HTR-8/SVneo (cell line): ENCODE measurements at regions not wholly inside any gene's neighbourhood (a gene's known extent, or its start where the extent isn't known, plus 50 kb on each side); places are given as distances from the start of the nearest gene placed in this dataset.

ENCODE experiments used
- DNase-seq: peaks from one replicate; pipeline ENCODE4 v3.0.0; 2011; ENCODE audit warnings: low spot score, mixed read lengths; ENCODE audit not compliant: insufficient read length
- FAIRE-seq: peaks from 2 replicates; lab custom pipeline; 2011; peaks lifted over from hg19 to GRCh38; lab: Jason Lieb, UNC

- no peak for FAIRE-seq
- no peak for DNase-seq
Observed at GRCh38 chr10:65798133-65798532, 1127.7 kb upstream of the LRRTM3 start.

DNA sequence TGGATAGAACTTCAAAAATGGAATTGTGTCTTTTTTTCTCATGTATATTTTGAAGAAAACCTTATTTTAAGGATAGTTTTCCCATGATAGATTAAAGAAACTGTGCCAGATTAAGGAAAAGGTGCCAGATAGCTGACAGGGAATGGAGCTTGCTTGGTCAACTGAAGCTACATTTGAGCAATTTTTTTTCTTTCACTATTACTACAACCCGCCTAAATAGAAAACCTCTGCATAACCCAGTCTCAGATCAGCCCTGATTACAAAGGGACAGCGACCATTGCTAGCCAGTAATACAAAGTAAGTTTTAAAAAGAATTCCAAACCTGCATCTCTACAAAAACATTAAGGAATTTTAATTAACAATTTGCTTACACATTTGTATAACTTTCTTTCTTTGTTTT lies 1123.4 kb upstream of the LRRTM3 start:
- no peak for DNase-seq
- no peak for FAIRE-seq

- DNase-seq: no peak
- no peak for FAIRE-seq
Observed at GRCh38 chr10:65805511-65805910, 1120.3 kb upstream of the LRRTM3 start.

GRCh38 chr10:65805993-65806392 lies 1119.8 kb upstream of the LRRTM3 start:
- FAIRE-seq (no peak), DNase-seq (peak; percentile 10)

DNA sequence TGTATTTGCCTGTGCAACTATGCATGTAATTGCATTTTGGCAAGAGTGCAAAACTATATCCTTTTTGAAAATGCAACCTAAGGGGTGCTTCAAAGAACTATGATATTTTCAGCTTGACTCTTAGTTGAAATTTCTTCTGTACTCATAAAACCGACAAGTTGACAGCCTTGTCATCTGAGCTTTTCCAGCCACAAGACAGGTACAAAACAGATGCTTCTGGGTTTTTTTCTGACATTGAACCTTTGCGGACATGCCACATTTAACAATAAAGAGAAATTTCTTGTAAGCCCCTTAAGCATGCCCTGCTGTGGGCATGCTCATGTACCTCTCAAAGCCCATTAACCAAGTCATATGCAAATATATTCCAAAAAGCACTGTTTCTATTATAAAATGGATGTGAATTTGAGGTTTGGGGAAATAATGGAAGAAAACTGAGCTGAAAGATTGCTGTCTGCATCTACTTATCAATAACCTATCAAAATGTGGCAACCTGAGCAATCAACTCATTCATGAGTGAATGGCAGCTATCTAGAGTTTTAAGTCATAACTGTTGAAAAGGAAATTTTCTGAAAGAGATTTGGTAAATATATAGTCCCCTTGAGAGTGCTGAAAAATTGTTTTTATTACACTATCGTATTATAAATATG lies 1117.0 kb upstream of the LRRTM3 start:
- FAIRE-seq (no peak), DNase-seq (no peak)

DNA sequence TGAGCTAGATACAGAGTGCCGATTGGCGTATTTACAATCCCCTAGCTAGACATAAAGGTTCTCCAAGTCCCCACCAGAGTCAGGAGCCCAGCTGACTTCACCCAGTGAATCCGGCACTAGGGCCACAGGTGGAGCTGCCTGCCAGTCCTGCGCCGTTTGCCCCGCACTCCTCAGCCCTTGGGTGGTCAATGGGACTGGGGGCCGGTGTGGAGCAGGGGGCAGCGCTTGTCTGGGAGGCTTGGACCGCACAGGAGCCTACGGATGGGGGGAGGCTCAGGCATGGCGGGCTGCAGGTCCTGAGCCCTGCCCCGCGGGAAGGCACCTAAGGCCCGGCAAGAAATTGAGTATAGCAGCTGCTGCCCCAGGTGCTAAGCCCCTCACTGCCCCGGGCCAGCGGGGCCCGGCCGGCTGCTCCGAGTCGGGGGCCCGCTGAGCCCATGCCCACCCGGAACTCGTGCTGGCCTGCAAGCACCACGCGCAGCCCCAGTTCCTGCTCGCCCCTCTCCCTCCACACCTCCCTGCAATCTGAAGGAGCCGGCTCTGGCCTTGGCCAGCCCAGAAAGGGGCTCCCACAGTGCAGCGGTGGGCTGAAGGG lies 1113.8 kb upstream of the LRRTM3 start:
- no peak for DNase-seq
- FAIRE-seq: no peak

DNA sequence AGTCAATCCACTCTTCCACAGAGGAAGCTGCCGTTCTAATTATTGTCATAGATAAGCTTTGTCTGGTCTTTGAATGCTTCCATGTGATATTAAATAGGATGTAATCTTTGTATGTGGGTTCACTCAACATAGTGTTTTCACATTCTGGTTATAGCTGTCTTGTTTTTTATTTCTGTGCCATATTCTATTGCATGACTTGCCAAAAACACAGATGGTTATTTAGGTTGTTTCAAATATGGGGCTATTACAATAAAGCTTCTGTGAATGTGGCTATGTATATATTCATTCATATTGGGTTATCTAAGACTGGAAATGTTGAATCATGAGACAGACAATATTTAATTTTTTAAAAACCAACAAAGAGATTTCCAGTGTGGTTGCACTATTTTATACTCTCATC lies 1109.3 kb upstream of the LRRTM3 start:
- FAIRE-seq: no peak
- DNase-seq: no peak

- no peak for DNase-seq
Observed at GRCh38 chr10:65818990-65819389, 1106.8 kb upstream of the LRRTM3 start.

GRCh38 chr10:65827359-65827758 lies 1098.5 kb upstream of the LRRTM3 start:
- DNase-seq (no peak), FAIRE-seq (no peak)

More at GRCh38 chr10:65818990-65819389, 1106.8 kb upstream of the LRRTM3 start:
- FAIRE-seq: no peak

- FAIRE-seq: no peak
- no peak for DNase-seq
Observed at GRCh38 chr10:65838811-65839210, 1087.0 kb upstream of the LRRTM3 start.

- DNase-seq (no peak), FAIRE-seq (no peak)
Observed at GRCh38 chr10:65843203-65843602, 1082.6 kb upstream of the LRRTM3 start.

DNA sequence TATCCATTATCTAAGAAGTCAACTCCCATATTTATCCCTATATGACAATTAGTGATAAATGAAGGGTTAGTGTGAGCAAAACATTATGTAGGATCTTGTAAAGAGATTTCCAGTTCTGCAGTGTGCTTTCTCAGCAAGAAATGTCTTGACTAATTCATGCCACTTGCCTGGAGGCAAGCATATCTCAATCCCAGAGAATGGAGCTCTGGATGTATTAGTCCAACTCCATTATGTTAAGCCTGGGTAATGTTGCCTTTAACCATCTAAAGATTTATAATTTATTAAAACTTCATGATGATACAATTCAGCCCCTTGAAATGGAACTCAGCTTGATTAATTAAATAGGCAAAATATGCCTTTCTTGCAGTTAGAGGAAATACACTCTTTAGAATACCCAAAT lies 1079.9 kb upstream of the LRRTM3 start:
- FAIRE-seq (no peak), DNase-seq (no peak)

- DNase-seq (no peak), FAIRE-seq (no peak)
Observed at GRCh38 chr10:65846541-65846940, 1079.3 kb upstream of the LRRTM3 start.

DNA sequence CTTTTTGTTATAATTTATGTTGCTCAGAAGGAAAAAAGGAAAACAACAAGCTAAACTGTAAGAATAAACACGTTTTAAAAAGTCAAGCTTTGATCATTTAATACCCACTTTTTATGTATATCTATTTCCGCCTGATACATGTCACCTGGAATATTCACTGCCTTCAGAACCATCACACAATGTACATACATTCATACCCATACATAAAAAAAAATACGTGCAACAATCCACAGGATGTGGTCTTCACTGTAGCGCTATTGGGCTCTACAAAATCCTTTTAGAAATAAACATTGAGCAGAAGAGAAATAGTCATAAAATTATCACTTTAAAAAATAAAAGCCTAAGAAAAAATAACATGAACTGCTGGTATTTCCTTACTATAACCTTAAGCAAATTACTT lies 1078.9 kb upstream of the LRRTM3 start:
- DNase-seq: no peak
- FAIRE-seq: no peak

DNA sequence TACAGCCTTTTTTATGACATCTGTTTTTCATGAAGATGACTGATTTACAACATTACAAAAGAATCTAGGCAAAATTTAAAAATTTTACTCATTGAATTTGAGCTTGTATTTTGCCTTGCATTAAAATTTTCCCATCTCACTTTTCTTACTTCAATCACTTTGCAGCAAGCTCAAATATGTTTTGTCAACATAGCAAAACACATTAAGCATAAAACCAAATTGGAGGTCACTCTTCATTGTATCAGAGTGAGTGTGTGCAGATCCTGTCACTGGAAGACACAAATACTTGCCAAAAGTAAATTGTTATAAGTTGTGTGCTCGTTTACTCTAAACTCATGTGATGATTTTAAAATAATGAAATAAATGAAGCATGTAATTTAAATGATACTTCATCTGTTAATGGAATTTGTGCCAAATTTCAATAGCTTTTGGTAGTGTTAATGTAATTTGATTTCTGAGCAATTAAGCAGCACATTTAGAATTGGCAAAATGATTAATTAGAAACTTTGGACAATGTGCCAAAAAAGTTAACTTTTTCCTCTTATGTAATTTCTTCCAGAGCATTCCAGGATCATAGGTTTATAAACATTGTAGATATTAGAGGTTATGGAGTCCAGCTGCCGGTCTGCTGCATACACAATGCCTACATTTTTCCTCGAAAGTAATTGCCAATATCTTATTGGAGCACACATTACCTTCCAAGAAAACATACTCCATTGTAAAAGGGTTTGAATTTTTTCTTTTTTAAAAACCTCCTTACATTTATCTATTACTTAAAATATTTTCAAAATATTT lies 1078.2 kb upstream of the LRRTM3 start:
- no peak for FAIRE-seq

DNA sequence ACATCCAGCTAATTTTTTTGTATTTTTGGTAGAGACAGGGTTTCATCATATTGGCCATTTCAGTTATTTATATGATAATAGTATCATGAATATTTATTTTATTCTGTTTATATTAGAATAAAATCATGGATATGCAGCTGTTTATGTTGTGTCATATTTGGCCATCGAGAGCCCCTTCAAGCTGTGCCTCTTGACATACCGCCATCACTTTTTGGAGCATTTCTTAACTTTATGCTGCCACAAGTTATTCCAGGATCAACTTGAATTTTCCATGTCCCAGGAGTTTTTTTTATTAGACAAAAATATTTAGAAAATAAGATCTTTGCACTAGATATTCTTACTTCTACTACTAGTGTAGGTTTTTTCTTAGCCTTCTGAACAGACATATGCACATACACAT lies 1067.0 kb upstream of the LRRTM3 start:
- no peak for DNase-seq
- FAIRE-seq: no peak

More for the DNA sequence above, 1078.2 kb upstream of the LRRTM3 start:
- no peak for DNase-seq

DNA sequence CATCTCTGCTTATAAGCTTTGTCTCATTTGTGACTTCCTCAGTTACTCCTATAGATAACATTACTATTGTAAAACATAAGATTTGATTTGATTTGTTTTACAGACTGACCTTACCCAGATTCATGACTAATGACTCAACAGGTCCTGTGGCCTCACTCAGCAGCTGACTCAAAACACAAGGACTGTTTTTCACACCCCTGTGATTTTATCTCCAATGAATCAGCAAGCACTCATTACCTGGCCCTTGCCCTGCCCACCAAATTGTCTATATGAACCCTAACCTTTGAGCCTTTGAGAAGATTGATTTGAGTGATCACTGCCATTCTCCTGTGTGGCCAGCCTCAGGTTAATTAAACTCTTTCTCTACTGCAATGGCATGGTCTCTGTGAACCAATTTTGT lies 1064.6 kb upstream of the LRRTM3 start:
- FAIRE-seq: no peak
- DNase-seq: no peak
